ENCODE measurements at regions not wholly inside any gene's neighbourhood (a gene's known extent, or its start where the extent isn't known, plus 50 kb on each side); places are given as distances from the start of the nearest gene placed in this dataset.
A peak's percentile ranks its signal among the peaks of the same experiment; 100 is the strongest.

DNA sequence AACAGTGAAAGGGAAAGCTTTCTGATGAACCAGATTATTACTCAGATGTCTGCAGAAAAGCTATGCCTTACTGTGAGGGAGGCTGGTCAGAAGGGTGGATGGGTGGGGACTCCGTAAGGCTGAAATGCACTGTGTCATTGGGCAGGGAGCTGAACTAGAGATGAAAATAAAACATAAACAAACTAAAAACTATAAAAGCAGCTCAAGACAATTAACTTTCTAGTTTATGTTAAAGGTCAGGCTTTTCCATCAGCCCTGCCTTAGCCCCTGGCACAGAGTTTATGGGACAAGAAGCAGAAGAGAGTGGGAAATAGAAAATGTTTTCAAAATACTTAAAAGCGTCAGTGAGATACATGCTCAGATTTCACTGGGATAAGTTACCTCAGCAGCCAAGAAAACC lies 310.0 kb upstream of the UBE2E2 start:
- no peak for DNase-seq (ENCODE audit: low spot score)

DNA sequence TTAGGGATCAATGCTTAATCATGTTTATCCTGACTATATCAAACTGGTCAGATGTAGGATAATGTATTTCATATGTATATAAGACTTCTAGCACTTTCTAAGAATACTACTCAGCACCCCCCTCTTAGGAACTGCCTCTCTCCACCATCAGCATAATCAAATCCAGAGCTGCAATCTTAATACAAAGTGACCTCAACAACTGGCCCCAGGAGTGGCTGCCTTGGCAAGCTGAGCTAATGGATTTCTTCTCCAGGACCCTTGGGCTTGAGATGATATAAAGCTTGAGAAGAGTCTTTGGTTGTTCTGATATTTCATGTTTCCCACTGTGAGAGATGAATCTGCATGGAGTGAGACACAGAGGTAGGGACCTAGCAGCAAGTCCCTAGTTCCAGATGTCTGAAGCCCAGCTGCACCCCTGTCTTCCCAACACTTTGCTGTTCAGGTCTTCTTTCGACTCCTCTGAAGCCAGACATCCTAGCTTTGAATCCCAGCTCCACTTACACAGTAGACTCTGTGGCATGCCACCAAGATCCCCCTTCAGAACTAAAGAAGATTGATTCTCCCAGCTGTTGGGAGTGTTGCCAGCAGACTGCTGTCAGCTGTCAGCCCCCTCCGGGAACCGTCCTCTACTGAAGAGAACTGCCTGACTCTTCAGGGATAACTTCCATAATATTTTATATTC lies 309.3 kb upstream of the UBE2E2 start:
- no peak for DNase-seq (ENCODE audit: low spot score)

DNA sequence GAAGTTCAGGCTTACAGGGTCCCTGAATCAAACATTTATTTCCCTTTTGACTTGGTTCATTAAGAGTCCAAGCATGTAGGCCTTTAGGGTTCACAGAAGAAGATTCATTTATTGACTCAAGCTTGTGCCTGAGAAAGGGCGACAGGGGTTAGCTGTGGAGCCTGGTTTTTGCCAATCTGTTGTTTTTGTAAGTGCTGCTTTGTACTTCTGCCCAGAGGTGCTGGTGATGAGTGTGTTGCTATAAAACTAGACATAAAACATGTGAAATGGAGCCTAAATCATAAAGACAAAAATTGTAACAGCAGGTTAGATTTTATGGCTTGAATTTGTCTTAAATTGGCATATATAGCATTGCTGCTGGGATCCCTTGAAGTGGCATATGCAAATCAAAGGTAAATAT lies 308.3 kb upstream of the UBE2E2 start:
- DNase-seq (ENCODE audit: low spot score): no peak

DNA sequence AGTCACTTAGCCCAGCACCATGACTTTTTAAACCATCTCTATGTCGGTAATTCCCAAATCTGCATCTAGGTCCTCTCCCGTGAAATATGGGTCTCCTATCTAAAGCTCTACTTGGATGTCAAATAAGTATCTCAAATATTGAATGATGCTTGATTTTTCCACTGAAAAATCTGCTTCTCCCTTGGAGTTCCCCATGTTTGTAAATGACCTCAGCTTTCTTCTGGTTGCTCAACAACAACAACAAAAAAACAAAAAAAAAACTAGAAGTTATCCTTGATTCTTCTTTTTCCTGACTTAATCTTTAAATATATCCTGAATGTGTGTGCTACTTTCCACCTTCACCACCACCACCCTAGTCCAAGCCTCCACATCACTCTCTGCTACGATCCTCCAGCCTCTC lies 307.5 kb upstream of the UBE2E2 start:
- DNase-seq (ENCODE audit: low spot score): no peak

DNA sequence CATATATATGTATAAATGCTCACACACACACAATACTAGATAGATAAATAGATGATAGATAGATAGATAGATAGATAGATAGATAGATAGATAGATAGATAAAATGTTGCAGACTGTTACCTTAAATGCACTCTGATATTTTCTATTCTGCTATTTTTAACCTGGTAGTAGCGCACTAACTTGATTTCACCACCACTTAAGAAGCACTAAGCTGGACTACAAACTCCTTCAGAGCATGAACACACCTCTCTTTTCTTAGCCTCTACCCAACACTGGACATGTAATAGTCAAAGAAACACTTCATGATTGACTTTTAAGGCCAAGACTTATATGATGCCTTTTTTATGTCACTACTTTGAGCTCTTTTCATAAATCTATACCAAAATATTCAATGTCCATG lies 304.6 kb upstream of the UBE2E2 start:
- DNase-seq (ENCODE audit: low spot score): no peak

DNA sequence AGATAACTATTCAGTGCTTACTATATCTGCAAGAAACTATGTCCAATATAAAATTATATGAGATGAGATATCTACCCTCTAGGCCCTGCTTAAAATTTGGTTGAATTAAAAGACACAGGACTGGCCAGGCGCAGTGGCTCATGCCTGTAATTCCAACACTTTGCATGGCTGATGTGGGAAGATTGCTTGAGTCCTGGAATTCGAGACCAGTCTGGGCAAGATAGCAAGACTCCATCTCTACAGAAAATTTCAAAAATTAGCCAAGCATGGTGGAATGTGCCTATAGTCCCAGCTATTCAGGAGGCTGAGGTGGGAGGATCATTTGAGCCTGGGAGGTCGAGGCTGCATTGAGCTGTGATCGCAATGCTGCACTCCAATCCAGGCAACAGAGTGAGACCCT lies 303.7 kb upstream of the UBE2E2 start:
- DNase-seq (ENCODE audit: low spot score): no peak

DNA sequence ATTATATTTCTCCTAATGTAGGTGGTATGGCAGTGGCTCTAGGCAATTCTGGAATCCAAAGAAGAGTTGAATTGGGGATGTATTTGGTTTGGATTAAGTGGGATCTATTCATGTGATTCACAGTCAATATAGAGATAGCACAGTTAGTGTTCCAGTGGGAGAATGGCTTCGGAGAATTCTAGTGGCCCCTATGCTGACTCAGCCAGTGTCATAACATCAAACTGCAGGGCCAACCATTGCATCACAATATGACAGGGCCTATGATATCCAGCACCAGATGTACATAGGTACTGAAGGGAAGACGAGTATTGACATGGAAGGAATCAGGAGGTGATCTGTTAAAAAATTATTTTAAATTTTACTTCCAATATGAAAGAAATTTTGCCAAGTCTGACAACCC lies 302.8 kb upstream of the UBE2E2 start:
- no peak for DNase-seq (ENCODE audit: low spot score)

DNA sequence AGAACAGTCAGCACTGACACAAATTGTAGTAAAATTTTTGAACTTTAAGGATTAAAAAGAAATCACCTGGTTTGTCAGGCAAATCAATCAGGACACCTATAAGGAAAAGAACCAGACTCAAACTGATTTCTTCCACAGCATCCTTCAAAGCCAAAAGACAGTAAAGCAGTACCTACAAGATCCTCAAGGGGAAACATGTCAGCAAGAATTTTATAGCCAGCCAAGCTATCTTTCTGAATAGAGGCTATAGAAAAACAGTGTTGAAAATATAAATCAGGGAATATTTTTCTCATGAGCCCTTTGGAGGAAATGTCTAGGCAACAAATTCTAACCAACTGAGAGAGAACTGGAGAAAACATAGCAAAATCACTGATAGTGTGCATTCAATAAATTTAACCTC lies 301.4 kb upstream of the UBE2E2 start:
- DNase-seq (ENCODE audit: low spot score): no peak

DNA sequence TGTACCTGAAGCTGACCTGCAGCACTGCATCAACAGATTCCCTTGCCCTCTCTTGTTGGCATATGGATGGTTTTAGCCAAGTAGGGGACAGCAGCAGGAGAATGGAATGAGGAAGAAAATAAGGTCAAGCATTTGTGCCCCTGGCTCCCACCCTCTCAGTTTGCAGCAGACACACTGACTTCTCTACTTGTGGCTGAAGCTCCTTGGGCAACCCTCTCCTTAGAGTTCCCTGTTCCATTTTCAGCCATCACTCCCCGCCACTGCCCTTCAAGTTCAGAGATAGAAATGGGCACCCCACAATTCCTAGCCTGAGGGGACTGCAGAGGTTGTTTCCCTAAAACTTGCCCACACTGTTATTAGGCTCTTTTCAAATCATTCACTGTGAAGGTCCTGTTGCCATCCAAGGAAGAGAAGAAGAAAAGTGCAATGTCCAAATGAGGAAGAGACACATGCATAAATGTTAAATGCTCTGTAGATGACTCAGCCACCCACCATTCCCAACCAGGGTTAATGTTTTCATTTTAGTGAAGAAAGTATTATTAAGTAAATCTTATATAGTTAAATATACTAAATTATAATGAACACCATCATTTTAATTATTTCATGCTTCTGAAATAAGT lies 295.9 kb upstream of the UBE2E2 start:
- no peak for DNase-seq (ENCODE audit: low spot score)

DNA sequence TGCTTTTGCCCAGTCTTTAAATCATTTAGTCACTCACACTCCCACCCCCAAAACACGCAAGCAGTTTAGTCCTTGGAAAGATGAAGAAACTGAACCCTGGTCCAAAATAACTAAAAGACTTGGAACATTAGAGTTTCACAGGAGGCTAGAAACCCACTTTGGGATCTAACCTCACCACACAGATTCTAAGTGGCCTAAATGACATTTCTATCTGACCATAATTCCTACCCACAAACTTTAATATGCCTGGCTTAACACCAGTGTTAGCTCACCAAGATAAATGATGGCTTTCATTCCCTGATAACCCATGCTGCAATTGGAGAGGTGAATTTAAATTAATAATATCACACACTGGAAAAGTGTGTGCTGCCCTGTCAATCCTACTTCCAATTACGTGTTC lies 295.3 kb upstream of the UBE2E2 start:
- DNase-seq (ENCODE audit: low spot score): no peak

DNA sequence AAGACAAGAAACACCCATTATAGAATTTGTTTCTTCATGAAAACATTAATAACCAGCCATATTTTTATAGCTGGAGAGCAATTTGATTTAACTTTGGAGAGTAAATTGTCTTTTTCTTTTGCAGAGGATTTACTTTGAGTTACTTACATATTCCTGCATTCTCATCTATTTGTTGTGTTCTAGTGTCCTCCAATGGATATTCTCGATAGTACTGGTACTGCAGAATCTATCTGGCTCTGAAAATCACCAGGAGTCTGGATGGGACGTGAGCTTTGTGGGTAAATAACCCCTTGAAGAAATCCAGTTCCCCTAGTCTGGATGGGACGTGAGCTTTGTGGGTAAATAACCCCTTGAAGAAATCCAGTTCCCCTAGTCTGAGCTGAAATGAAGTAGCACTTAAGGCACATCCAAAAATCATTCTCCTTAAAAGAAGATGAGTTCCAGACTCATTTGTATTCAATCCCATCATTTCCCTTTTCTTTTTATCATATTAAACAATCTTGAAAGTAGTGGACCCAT lies 294.1 kb upstream of the UBE2E2 start:
- no peak for DNase-seq (ENCODE audit: low spot score)

DNA sequence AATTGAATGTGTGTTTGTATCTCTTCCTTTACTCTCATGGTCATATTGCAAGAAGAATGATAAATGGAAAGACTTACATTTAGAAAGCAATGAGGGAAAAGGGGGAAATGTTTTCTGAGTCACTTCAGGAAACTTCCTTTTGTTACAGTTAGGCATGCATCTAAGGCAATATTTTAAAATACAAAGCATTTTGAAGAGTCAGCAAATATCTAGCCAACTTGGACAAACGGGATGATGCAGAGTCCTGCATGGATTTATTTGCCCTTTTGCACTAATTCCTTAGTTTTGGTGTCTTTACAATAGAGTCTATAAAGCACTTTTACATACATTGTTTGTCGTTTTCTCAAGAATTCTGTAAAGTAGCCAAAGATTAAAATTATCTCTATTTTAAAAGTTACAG lies 286.2 kb upstream of the UBE2E2 start:
- DNase-seq (ENCODE audit: low spot score): no peak

DNA sequence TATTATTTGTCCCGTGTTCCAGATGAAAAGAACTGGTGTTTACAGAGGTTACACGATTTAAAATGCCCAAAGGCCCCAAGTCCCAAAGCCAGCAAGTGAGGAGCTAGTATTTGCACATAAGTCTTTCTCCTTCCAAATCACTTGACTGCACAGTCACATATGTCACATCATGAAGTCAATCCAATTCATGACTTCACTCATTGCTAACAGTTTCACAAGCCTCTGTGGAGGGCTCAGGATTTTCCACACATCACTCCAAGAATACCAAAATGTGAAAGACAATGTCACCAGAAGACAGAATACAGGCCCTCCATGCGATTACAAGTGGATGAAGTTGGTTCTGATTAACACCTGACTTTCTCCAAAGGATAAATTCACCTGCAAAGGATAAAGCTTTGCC lies 283.1 kb upstream of the UBE2E2 start:
- DNase-seq (ENCODE audit: low spot score): no peak

DNA sequence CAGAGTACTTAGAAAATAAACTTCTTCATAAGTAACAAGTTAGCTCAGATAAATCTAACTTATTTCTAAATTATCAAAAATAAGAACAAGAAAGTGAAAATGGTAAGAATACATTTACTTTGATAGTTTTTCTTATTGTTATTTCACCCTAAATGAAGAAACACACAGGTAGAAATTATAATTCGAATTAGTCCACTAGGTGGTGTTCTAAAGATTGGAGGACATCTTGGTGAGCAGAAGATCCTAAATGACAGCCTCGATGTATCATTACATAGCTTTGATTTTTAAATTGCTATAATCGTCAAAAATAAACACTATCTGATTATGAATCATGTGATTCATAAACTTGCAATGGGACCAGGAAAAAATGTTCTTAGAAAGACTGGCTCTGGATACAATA lies 280.8 kb upstream of the UBE2E2 start:
- no peak for DNase-seq (ENCODE audit: low spot score)

DNA sequence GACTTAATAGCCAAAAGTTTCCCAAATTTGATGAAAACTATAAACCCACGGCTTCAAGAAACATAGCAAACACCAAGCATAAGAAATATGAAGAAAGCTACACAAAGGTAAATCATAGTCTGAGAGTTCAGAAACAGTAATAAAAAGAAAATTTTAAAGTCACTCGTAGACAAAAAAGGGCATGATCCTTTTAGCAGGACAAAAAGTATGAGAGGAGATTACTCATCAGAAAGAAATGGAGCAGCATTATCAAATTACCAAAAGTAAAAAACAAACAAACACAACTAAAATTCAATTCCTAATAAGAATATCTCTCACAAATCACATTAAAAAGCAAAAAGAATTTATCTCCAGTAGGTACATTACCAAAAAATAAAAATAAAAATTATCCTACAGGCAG lies 279.4 kb upstream of the UBE2E2 start:
- no peak for DNase-seq (ENCODE audit: low spot score)

DNA sequence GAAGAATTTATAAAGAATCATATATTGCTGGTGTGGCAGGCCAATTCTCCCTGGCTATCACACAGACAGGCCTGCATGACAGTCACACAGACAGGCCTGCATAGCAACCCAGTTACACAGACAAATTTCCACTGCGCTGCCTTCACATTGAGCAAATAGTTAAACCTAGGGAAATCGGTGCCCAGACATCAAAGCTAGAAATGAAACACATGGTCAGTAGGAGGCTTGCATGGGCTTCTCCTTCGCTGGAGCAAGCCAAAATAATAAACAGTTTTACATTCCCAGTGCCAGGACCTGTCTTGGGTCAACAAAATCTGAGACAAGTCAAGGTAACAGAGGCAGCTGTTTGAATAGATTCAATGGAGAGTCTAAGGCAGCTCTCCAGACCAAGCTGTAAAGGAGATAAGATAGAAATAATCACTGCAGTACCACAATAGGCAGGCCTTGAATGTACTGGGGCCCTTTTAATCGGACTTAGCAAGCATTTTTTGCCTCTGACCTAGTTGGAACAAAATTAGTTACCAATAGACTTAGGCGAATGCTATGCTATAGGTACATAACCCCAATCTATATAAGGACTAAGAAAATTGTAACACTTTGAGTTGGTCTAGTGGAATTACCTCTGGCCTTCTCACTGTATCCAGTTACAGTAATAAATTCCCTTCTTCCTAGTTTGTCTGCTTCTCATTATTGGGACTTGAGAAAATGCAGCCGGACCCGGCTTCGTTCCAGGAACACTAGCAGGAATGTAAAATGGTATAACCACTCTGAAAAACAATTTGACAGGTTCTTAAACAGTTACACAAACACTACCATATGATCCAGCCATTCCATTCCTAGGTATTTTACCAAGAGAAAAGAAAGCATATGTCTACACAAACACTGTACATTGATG lies 274.7 kb upstream of the UBE2E2 start:
- DNase-seq (ENCODE audit: low spot score): no peak

DNA sequence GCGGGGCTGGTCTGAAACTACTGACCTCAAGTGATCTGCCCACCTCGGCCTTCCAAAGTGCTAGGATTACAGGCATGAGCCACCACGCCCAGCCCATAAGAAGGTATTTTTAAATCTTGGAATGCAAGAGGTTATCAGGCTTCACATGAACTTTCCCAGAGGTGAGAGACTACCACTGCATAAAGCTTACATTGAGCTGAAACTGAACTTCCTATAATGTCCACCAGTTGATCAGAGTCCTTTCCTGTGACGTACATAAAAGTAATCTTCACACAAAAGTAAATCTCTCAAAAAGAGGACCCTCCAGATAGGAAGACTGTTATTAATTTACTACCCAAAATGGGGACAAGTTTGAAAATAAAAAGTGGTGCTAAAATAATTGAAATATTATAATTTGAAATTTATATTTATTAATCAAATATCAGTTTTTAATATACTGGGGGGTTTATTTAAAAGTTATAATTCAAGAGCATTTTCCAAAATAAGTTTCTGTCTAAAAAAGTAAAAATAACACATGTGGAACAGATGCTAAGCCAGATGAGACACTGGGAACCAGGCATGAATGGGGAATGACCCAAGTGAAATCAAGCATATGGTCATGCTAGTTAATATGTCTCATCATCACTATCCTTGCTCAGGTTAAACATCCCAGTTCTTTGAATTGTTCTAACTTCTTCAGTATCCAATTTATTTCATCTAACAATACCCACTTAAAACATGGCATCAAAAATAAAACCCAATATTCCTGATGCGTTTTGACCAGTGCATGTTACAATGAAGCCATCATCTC lies 269.9 kb upstream of the UBE2E2 start:
- no peak for DNase-seq (ENCODE audit: low spot score)

DNA sequence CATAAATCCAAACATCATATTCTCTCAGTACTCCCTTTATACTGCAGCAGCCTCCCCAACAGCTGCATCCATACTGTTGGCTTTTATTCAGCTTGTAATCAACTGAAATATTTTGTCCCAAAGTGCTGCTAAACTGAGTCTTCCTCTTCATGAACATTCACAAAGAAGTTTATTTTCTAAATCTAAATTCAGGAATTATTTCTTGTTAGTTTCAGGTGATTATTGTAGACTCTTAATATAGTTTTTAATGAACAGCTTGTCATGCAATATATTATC lies 269.3 kb upstream of the UBE2E2 start:
- no peak for DNase-seq (ENCODE audit: low spot score)

DNA sequence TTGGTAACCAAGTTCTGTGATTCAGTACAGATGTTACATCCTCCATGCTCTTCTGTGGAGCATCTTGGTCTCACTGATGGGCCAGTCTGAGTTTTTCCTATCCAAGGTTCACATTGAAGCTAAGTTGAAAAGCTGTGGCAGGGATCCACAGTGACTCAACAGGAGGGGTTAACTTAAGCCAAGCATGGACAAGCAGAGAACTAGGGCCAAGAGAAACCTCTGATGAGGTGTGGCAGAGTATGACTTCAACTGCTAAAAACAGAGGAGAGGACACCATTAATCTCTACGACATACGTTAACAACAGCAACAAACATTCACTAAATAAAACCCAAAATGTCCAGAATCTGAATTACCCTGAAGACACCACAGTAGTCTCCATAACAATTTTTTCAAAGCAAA lies 268.1 kb upstream of the UBE2E2 start:
- DNase-seq (ENCODE audit: low spot score): no peak

DNA sequence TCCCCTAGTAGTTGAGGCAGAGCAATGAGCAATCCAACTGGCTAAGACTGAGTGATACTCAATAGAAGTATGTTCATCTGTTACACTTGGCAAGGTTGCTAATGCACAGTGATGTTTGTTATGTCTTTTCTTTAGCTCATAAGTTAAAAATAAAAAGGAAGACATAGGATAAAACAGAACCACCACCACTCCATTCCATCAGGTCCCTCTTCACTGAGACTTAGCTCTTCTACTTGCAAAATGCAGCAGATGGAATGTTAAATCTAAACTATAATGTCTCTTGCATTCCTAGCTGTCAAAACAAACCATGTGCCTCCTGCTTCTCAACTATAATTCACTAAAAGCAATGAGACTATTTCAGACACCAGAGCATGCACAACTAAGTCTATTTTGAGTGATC lies 265.6 kb upstream of the UBE2E2 start:
- DNase-seq (ENCODE audit: low spot score): peak; percentile 19

DNA sequence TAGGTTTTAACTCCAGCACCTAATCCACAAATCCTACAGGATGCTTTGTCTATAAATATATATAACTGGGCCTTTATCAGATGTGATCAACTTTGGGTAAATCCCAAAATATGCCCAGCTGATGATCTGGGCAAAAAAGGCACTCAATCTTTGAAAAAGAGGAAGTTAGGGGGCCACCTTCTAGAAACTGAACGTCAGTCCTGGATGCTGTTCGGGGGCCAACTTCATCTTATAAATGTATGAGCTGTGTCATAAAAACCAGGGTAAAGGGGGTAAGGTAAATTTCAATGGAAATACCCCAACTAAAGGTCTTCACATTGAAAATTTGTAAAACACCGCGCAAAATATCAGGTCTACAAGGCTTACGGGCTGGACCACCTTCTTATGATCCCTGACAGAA lies 264.4 kb upstream of the UBE2E2 start:
- no peak for DNase-seq (ENCODE audit: low spot score)

DNA sequence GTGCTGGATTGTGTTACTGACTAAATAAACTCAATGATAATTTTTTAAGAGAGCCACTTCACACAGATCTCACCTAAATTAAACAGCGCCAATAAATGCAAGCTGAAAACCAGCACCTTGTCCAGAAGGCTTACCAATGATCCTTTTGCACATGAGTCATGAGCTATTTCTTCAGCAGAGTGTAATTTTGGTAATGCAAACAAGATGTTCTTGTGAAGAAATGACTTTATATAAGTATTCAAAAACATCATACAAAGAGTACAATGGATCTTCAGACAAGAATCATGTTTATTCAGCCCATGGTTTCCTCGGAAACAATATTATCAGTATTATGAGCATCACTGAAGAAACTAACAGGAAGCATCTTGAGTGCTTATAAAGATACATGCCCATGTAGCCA lies 263.8 kb upstream of the UBE2E2 start:
- no peak for DNase-seq (ENCODE audit: low spot score)

DNA sequence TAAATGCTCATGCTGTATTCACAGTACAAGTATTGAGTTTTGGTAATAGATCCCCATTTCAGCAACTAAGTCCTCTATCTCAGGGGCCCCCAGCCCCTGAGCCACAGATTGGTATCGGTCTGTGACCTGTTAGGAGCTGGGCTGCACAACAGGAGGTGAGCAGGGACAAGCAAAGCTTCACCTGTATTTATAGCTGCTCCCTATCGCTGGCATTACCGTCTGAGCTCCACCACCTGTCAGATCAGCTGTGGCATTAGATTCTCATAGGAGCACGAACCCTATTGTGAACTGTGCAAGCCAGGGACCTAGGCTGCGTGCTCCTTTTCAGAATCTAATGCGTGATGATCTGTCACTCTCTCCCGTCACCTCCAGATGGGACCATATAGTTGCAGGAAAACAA lies 262.8 kb upstream of the UBE2E2 start:
- DNase-seq (ENCODE audit: low spot score): no peak

Data from hepatic stellate cell (primary cell).